ENCODE measurements at regions not wholly inside any gene's neighbourhood (a gene's known extent, or its start where the extent isn't known, plus 50 kb on each side); places are given as distances from the start of the nearest gene placed in this dataset.

DNA sequence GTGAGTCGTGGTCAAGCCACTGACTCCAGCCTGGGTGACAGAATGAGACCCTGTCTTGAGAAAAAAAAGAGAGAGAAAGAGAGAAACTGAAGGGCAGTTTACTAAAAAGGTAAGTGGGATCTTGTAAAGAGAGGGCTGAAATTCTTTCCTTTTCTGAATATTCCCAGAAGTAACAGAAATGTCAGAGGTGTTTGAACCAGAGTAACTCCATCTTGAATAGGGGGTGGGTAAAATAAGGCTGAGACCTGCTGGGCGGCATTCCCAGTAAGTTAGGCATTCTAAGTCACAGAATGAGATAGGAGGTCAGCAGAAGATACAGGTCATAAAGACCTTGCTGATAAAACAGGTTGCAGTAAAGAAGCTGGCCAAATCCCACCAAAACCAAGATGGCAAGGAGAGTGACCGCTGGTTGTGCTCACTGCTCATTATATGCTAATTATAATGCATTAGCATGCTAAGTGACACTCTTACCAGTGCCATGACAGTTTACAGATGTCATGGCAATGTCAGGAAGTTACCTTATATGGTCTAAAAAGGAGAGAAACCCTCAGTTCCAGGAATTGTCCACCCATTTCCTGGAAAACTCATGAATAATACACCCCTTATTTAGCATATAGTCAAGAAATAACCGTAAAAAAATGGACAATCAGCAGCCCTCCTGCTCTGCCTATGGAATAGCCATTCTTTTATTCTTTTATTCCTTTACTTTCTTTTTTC lies 1334.3 kb upstream of the ZEB2 start:
- ChIA-PET POLR2A (no interaction called here), CTCF (interaction anchor here (1.7 kb wide), 1 partner anchor 9 kb away, joined by 5 read pairs; no protein-coding TSS in a partner anchor)
- no peak for DNase-seq (ENCODE audit: extremely low spot score)
- TF ChIP-seq, protein P1, sequence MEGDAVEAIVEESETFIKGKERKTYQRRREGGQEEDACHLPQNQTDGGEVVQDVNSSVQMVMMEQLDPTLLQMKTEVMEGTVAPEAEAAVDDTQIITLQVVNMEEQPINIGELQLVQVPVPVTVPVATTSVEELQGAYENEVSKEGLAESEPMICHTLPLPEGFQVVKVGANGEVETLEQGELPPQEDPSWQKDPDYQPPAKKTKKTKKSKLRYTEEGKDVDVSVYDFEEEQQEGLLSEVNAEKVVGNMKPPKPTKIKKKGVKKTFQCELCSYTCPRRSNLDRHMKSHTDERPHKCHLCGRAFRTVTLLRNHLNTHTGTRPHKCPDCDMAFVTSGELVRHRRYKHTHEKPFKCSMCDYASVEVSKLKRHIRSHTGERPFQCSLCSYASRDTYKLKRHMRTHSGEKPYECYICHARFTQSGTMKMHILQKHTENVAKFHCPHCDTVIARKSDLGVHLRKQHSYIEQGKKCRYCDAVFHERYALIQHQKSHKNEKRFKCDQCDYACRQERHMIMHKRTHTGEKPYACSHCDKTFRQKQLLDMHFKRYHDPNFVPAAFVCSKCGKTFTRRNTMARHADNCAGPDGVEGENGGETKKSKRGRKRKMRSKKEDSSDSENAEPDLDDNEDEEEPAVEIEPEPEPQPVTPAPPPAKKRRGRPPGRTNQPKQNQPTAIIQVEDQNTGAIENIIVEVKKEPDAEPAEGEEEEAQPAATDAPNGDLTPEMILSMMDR (IDR thresholded peaks at IDR 0.05; ENCODE audit: control extremely low read depth, extremely low read depth, low read depth, missing control alignments), result no peak

DNA sequence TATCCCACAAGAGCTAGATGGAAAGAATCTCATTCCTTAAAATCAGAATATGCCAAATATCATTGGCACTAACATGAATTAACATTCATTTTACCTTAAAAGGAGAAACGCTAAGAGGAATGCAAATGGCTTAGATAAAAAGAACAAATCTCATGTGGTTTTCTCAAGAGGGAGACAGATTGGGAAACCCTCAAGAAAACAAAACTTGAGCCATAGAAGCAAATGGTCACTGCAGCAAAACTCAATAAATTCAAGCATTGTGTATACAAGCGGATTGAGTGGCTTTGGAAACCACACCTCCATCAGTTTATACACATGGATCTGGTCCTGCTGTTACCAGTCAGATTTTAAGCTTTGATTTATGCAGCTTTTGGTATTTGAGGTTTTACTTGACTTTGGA lies 1331.8 kb upstream of the ZEB2 start:
- ChIA-PET POLR2A (no interaction called here), CTCF (interaction anchor here (4.2 kb wide), 1 partner anchor 10 kb away, joined by 16 read pairs; no protein-coding TSS in a partner anchor)
- DNase-seq (ENCODE audit: extremely low spot score), result no peak
- TF ChIP-seq, protein P1 (IDR thresholded peaks at IDR 0.05; ENCODE audit: control extremely low read depth, extremely low read depth, low read depth, missing control alignments), result no peak

DNA sequence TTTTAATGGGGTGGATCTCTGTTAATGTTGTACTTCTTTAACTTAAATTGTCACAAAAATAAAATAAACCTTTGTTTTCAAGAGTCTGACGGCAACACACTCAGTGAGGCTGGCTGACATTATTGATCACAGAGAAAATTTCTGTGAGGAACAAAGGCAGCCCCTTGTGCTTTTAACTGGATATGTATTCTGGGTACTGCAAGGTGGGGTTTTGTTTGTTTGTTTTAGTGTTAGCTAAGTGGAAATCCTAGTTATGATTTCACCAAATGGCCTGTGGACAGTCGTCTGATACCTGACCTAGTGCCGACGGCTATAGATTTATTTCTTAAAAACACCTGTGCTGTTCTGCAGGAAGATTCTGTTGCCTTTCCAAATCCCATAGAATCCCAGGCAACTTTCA lies 1329.5 kb upstream of the ZEB2 start:
- ChIA-PET POLR2A (no interaction called here), CTCF (interaction anchor here (4.2 kb wide), 1 partner anchor 12 kb away, joined by 16 read pairs; no protein-coding TSS in a partner anchor)

DNA sequence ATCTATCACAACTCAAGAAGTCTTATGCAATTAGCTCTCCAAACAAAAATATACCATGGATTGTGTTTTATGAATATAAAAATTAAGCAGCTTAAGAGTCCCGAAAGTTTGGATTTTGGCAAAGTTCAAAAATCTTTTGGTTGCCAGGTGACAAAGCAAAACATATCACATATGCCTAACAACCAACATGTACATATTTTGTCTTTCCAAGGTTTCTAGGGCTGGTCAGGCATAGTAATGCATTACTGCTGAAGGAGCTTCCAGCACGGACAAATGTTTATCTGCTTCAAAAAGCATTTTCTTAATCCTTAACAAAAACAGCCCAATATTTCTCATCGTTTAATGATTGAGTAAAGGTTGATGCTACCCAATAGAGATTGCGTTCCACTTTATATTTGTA lies 1327.1 kb upstream of the ZEB2 start:
- CTCF ChIA-PET, result no interaction called here
- POLR2A ChIA-PET, result no interaction called here
- no peak for DNase-seq (ENCODE audit: extremely low spot score)
- TF ChIP-seq, protein P1 (IDR thresholded peaks at IDR 0.05; ENCODE audit: control extremely low read depth, extremely low read depth, low read depth, missing control alignments), result no peak

More for the DNA sequence above, 1329.5 kb upstream of the ZEB2 start:
- DNase-seq (ENCODE audit: extremely low spot score), result no peak
- TF ChIP-seq, protein P1 (IDR thresholded peaks at IDR 0.05; ENCODE audit: control extremely low read depth, extremely low read depth, low read depth, missing control alignments), result no peak

DNA sequence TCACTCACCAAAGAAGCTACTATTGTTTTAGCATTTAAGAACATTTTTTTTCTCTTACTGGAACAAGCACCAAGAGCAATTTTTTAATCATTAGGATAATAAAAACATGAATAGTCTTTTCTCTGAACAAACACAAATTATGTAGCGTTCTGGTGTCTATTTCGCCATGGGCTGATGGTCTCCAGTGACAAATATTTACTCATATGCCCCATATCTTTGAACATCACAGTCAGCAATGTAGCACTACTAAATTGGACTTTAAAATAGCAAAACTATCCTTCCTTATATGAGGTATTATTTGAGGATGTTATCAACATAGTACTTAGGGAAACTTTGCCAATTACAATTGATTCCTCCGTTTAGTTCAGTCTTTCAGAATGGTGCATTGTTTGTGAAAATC lies 1326.0 kb upstream of the ZEB2 start:
- DNase-seq (ENCODE audit: extremely low spot score), result no peak
- TF ChIP-seq, protein P1 (IDR thresholded peaks at IDR 0.05; ENCODE audit: control extremely low read depth, extremely low read depth, low read depth, missing control alignments), result no peak
- ChIA-PET POLR2A (no interaction called here), CTCF (interaction anchor here (1.5 kb wide), 1 partner anchor 9 kb away, joined by 5 read pairs; no protein-coding TSS in a partner anchor)

DNA sequence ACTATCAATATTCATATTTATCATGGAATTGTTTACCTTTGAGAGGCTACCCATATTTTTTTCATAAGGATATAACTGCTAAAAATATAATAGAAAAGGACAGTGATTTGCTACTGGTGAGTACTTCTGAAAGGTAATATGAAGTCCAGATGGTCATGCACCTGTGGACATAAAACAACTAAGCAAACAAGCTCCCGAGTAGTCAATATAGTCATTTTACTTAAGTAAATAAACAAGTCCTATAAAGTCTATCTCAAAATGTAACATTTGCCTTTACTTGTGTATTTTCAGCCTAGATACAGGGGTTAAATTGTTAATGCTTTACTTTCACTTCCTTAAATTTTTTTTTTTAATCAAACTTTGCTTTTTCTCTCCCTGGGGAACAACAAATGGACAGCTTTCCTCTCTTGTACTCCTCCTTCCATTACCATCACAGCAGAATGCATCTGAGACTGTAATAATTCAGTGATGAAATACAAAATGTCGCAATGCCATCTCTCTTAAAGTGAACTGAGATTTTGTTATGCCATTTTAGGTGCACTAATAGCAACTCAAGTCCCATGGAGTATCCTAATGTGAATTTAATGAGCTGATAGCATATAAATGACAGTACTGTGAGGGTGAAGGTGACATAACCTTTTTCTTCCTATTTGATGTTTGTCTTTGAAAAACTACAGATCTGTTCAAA lies 1325.4 kb upstream of the ZEB2 start:
- CTCF ChIA-PET, result interaction anchor here (1.5 kb wide), 1 partner anchor 10 kb away, joined by 5 read pairs; no protein-coding TSS in a partner anchor

More for the DNA sequence above, 1325.4 kb upstream of the ZEB2 start:
- TF ChIP-seq, protein P1 (IDR thresholded peaks at IDR 0.05; ENCODE audit: control extremely low read depth, extremely low read depth, low read depth, missing control alignments), result no peak
- no peak for DNase-seq (ENCODE audit: extremely low spot score)
- POLR2A ChIA-PET, result no interaction called here
